HEK293T (cell line): ENCODE measurements at regions not wholly inside any gene's neighbourhood (a gene's known extent, or its start where the extent isn't known, plus 50 kb on each side); places are given as distances from the start of the nearest gene placed in this dataset.

Source experiments
- CTCF ChIA-PET: fragments of 350-600 bp; formaldehyde crosslinking; extraction: SDS; loops from one replicate; lab custom pipeline; 2021; ENCODE audit warnings: antibody characterized with exemption, inconsistent platforms; lab: Yijun Ruan, JAX
- POLR2A ChIA-PET: fragments of 350-600 bp; formaldehyde crosslinking; extraction: SDS; loops from one replicate; lab custom pipeline; 2020; ENCODE audit warnings: antibody characterized with exemption, inconsistent platforms; lab: Yijun Ruan, JAX
- DNase-seq: peaks from one replicate; pipeline ENCODE4 v3.0.0; 2012; ENCODE audit warnings: mixed read lengths; ENCODE audit errors: extremely low spot score
- ARNT ChIP-seq: fragments of 450-650 bp; IDR thresholded peaks from 2 replicates; pipeline ENCODE4 v1.6.1; 2017; ENCODE audit warnings: mild to moderate bottlenecking
- BHLHE40 ChIP-seq: fragments of 450-650 bp; IDR thresholded peaks from 2 replicates; pipeline ENCODE4 v1.6.1; 2016; ENCODE audit warnings: mild to moderate bottlenecking, moderate library complexity, borderline replicate concordance
- CTBP1 ChIP-seq: fragments of 450-650 bp; IDR thresholded peaks from 2 replicates; pipeline ENCODE4 v1.6.1; 2016; ENCODE audit warnings: borderline replicate concordance
- ELF4 ChIP-seq: fragments of 450-650 bp; IDR thresholded peaks from 2 replicates; pipeline ENCODE4 v1.6.1; 2017; ENCODE audit warnings: antibody characterized with exemption
- FOXA1 ChIP-seq: fragments of 450-650 bp; IDR thresholded peaks from 2 replicates; pipeline ENCODE4 v1.6.1; 2016; ENCODE audit warnings: mild to moderate bottlenecking
- FOXK2 ChIP-seq: fragments of 450-650 bp; IDR thresholded peaks from 2 replicates; pipeline ENCODE4 v1.6.1; 2016; ENCODE audit warnings: mild to moderate bottlenecking
- FOXM1 ChIP-seq: fragments of 450-650 bp; IDR thresholded peaks from 2 replicates; pipeline ENCODE4 v1.6.1; 2017; ENCODE audit warnings: mild to moderate bottlenecking, borderline replicate concordance
- HDGF ChIP-seq: fragments of 450-650 bp; IDR thresholded peaks from 2 replicates; pipeline ENCODE4 v1.6.1; 2017; ENCODE audit warnings: antibody characterized with exemption, borderline replicate concordance
- L3MBTL2 ChIP-seq: fragments of 450-650 bp; conservative IDR thresholded peaks from 2 replicates; pipeline ENCODE4 v1.6.1; 2016; ENCODE audit warnings: mild to moderate bottlenecking
- LEF1 ChIP-seq: fragments of 450-650 bp; IDR thresholded peaks from 2 replicates; pipeline ENCODE4 v1.6.1; 2017; ENCODE audit warnings: mild to moderate bottlenecking, borderline replicate concordance
- NFRKB ChIP-seq: fragments of 450-650 bp; IDR thresholded peaks from 2 replicates; pipeline ENCODE4 v1.6.1; 2016; ENCODE audit warnings: mild to moderate bottlenecking, moderate library complexity
- SP1 ChIP-seq: fragments of 450-650 bp; IDR thresholded peaks from 2 replicates; pipeline ENCODE4 v1.6.1; 2017
- SUZ12 ChIP-seq: fragments of 450-650 bp; IDR thresholded peaks from 2 replicates; pipeline ENCODE4 v1.6.1; 2016; ENCODE audit warnings: mild to moderate bottlenecking
- TARDBP ChIP-seq: fragments of 450-650 bp; IDR thresholded peaks from 2 replicates; pipeline ENCODE4 v1.6.1; 2016
- ZNF384 ChIP-seq: fragments of 450-650 bp; IDR thresholded peaks from 2 replicates; pipeline ENCODE4 v1.6.1; 2016
- TF ChIP-seq, protein P1 (sequence below): fragments of 450-650 bp; IDR thresholded peaks from 2 replicates; pipeline ENCODE4 v1.6.1; 2016

- no peak for DNase-seq
- CTCF ChIA-PET, result no interaction called here
- no peak for TF ChIP-seq ARNT
- no peak for TF ChIP-seq HDGF
- POLR2A ChIA-PET, result no interaction called here
These were observed 263.4 kb upstream of the SLC30A5 start for GRCh38 chr5:68830377-68830898.

- DNase-seq, result no peak
- TF ChIP-seq ZNF384, result no peak
- no peak for TF ChIP-seq FOXK2
- no peak for TF ChIP-seq BHLHE40
- no peak for TF ChIP-seq NFRKB
- no peak for TF ChIP-seq ARNT
- no peak for TF ChIP-seq ELF4
- TF ChIP-seq FOXM1, result no peak
- TF ChIP-seq TARDBP, result no peak
- ChIA-PET CTCF (no interaction called here), POLR2A (no interaction called here)
These were observed 259.3 kb upstream of the SLC30A5 start for GRCh38 chr5:68834491-68834981.

DNA sequence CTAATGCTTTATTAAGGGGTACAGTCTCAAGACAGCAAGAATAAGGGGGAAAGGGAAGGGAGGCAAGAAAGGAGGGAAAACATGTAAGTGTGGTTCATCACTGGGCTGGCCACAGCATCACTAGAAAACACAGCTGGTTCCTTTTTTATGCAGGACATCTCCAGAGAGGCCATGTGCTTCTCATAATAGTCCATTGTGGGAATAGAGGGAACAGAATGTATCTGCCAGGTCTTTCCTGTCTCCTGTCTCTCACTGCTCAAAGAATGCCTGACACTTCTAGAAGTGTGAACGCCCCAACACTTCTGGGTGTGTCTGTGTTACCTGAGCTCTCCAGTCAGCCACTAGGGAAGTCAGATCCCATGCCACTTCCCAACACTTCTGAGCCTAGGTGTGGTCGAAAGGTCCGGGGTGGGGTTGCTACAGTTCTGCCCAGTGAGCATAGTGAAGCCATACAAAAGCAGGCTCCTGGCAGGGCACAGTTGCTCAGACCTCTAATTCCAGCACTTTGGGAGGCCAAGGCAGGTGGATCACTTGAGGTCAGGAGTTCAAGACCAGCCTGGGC is 255.6 kb upstream of the SLC30A5 start:
- ChIA-PET CTCF (no interaction called here), POLR2A (no interaction called here)
- TF ChIP-seq TARDBP (no peak), ELF4 (no peak), NFRKB (no peak), HDGF (no peak), SUZ12 (no peak), ZNF384 (no peak), LEF1 (no peak)
- TF ChIP-seq, protein P1, sequence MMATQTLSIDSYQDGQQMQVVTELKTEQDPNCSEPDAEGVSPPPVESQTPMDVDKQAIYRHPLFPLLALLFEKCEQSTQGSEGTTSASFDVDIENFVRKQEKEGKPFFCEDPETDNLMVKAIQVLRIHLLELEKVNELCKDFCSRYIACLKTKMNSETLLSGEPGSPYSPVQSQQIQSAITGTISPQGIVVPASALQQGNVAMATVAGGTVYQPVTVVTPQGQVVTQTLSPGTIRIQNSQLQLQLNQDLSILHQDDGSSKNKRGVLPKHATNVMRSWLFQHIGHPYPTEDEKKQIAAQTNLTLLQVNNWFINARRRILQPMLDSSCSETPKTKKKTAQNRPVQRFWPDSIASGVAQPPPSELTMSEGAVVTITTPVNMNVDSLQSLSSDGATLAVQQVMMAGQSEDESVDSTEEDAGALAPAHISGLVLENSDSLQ, result no peak
- no peak for DNase-seq

DNA sequence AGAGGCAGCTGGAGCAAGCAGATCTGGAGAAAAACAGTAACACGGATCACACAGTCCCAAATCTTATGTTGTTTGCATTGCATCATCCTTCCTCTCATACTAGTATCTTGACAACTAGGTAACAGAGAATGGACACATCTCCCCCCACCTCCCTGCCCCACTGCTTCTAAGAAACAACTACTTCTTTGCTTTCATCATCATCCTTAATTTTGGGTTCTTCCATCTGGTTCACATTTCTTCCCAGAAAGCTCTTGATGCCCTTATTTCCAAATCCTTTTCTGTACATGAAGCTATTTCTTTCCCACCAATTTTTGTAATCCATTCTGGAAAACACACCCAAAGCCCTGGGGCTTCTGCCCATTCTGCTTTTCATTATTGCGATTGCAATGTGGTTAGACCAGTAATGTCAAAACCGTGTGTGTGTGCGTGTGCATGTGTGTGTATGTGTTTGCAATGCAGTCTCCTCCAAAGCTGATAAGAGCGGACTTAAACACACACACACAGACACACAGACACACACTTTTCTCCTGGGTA is 254.7 kb upstream of the SLC30A5 start:
- CTCF ChIA-PET, result no interaction called here
- no peak for DNase-seq
- POLR2A ChIA-PET, result no interaction called here
- TF ChIP-seq HDGF (no peak), L3MBTL2 (no peak), FOXK2 (no peak), ELF4 (no peak), ARNT (no peak), SUZ12 (no peak), LEF1 (no peak), SP1 (no peak), TARDBP (no peak), NFRKB (no peak), CTBP1 (no peak), ZNF384 (no peak), BHLHE40 (no peak), FOXM1 (no peak), FOXA1 (no peak)
- TF ChIP-seq, protein P1, result no peak

DNA sequence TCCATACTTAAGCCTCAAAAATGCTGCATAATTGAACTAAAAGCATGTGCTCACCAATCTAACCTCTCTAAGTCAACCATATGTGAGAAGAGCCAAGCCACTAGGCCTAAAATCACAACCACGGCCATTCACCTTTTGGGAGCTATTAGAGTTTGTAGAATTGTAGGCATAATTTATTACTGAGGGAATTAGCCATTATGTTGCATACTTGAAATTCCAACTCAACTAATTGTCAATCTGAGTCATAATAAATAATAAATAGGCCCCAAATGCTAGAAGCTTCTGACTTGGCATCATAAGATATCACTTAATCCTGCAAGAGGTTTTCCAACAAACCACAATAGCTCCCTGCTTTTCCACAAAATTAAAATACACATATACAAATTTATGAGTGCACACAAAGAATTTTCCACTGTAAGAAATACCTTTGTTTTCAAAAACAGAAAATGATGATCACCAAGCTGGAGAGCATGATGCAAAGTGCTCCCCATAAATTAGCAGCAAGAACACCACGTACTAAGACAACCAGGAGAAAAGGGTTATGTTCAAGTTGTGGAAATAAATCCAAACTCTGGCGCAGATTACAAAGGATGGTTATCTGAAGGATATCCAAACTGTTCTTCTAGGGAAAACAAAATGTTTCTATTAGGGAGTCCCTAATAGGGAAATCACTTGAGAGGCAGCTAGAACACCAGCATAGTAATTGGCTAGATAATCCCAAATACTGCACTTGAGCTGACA is 250.0 kb upstream of the SLC30A5 start:
- CTCF ChIA-PET, result no interaction called here
- no peak for DNase-seq
- no peak for TF ChIP-seq L3MBTL2
- no peak for TF ChIP-seq SUZ12
- TF ChIP-seq LEF1, result no peak
- TF ChIP-seq SP1, result no peak
- no peak for TF ChIP-seq TARDBP
- no peak for TF ChIP-seq CTBP1
- TF ChIP-seq ARNT, result no peak
- no peak for TF ChIP-seq FOXA1
- no peak for TF ChIP-seq NFRKB
- TF ChIP-seq, protein P1, result no peak
- TF ChIP-seq FOXM1, result no peak
- no peak for TF ChIP-seq FOXK2
- no peak for TF ChIP-seq HDGF
- POLR2A ChIA-PET, result no interaction called here

DNA sequence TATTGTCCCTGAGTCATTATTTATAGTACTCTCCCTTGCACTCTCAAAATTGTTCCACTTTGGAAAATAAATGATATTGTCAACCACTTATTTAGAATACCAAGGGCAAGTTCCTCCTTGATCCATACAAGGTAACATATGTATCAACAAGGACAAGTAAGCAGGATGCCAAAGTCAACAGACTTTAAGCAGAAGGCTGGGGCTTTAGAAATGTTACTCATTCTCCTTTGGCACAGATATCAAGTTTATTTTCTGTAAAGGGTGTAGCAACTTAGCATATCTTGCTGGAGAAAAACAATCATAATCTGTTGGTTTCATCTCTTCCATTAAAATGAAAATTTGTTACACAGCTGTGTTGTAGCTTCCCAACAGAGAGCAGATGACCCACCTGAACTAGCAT is 248.7 kb upstream of the SLC30A5 start:
- POLR2A ChIA-PET, result no interaction called here
- TF ChIP-seq NFRKB (no peak), SUZ12 (no peak), FOXA1 (no peak), CTBP1 (no peak), SP1 (no peak), LEF1 (no peak), L3MBTL2 (no peak), ZNF384 (no peak), BHLHE40 (no peak), FOXK2 (no peak), ELF4 (no peak), TARDBP (no peak), ARNT (no peak), FOXM1 (no peak), HDGF (no peak)
- TF ChIP-seq, protein P1, result no peak
- no peak for DNase-seq
- CTCF ChIA-PET, result no interaction called here
